ENCODE measurements at regions not wholly inside any gene's neighbourhood (a gene's known extent, or its start where the extent isn't known, plus 50 kb on each side); places are given as distances from the start of the nearest gene placed in this dataset.

- DNase-seq (ENCODE audit: insufficient read length, low spot score) = no peak
- no peak for TF ChIP-seq CTCF (IDR thresholded peaks at IDR 0.05; ENCODE audit: insufficient read depth, missing control alignments)
- FAIRE-seq = no peak
These were observed 987.4 kb downstream of the TUSC7 start for GRCh38 chr3:117696851-117697407.

GRCh38 chr3:117699058-117699457 lies 989.5 kb downstream of the TUSC7 start:
- FAIRE-seq = no peak
- TF ChIP-seq CTCF (IDR thresholded peaks at IDR 0.05; ENCODE audit: insufficient read depth, missing control alignments) = no peak

DNA sequence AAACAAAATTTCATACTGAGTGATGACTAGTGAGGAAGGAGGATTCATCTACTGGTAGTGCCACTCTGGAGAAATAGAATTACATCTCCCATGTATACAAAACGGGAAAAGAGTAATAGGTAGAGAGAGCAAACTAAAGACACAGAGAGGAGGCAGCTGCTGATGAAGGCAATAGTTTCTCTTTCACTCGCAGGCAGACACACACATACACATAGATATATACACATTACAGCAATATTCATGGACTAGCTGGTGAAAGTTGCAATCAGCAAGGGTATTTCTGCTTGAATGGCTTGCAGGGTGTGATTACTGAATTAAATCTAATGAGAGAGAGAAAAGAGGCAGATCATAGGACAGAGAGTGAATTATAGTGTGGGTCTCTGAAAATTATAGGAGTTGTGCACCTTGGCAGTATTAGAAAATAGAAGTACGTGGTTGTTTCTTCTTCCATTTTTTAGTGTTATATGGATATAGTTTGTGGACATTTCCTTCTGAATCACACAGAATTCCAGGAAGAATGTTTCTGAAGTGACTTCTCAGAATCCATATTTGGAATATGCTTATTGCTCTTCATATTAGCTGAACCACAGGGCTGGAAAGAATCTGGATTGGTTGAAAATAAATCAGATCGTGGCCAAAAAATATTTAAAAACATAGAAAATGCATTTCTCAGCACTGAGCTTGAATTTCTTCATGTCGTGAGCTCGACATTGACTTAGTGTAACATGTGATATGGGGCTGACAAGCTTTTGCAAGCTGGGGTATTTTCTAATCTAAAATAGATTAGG lies 991.2 kb downstream of the TUSC7 start:
- TF ChIP-seq CTCF (IDR thresholded peaks at IDR 0.05; ENCODE audit: insufficient read depth, missing control alignments) = no peak
- no peak for FAIRE-seq

More at GRCh38 chr3:117699058-117699457, 989.5 kb downstream of the TUSC7 start:
- DNase-seq (ENCODE audit: insufficient read length, low spot score) = no peak

GRCh38 chr3:117705011-117705410 lies 995.4 kb downstream of the TUSC7 start:
- DNase-seq (ENCODE audit: insufficient read length, low spot score) = no peak
- no peak for FAIRE-seq
- no peak for TF ChIP-seq CTCF (IDR thresholded peaks at IDR 0.05; ENCODE audit: insufficient read depth, missing control alignments)

More for the DNA sequence above, 991.2 kb downstream of the TUSC7 start:
- no peak for DNase-seq (ENCODE audit: insufficient read length, low spot score)

GRCh38 chr3:117706037-117706436 lies 996.5 kb downstream of the TUSC7 start:
- no peak for TF ChIP-seq CTCF (IDR thresholded peaks at IDR 0.05; ENCODE audit: insufficient read depth, missing control alignments)
- no peak for FAIRE-seq
- no peak for DNase-seq (ENCODE audit: insufficient read length, low spot score)

DNA sequence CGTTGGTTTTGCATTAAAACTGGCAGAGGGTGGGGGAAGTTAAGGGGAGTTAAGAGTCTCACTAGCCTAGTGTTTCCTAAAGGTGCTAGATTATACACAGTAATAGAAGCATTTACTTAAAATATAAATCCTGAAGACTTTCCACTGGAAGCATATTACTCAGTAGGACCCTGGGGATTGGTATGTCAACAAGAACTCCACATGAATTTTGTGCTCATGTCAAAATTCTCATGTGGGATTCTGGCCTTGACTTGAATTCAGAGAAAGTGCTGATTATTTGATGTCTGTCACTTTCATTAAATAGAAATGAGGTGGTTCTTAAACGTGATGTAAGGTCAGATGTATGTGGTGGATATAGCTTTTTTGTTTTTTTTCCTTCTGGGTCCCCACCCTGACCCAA lies 997.2 kb downstream of the TUSC7 start:
- no peak for TF ChIP-seq CTCF (IDR thresholded peaks at IDR 0.05; ENCODE audit: insufficient read depth, missing control alignments)
- no peak for DNase-seq (ENCODE audit: insufficient read length, low spot score)
- FAIRE-seq = no peak

DNA sequence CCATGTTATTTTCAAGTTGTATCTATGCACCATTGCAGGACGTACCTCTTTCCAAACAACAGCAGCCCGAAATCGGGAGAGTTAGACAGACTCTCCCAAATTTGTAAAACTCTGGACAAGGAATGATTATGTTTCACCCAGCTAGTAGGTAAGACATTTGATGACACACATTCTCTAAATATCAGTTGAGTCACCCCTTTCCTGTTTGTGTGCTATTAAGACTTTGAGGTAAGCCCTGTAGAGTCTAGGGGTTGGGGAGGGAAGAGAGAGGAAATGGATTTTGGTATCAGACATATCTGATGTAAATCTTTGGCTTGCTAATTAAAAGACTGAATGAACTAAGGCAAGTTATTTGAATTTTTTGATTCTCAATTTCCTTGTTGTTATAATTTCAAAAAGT lies 999.0 kb downstream of the TUSC7 start:
- no peak for TF ChIP-seq CTCF (IDR thresholded peaks at IDR 0.05; ENCODE audit: insufficient read depth, missing control alignments)
- DNase-seq (ENCODE audit: insufficient read length, low spot score) (no peak), FAIRE-seq (no peak)
